ENCODE measurements at regions not wholly inside any gene's neighbourhood (a gene's known extent, or its start where the extent isn't known, plus 50 kb on each side); places are given as distances from the start of the nearest gene placed in this dataset.

- Histone ChIP-seq H3K4me3 (ENCODE audit: low read depth, low read length) (no peak overlapping the region), H3K9me3 (ENCODE audit: control insufficient read depth, insufficient read depth, low read length) (no peaks in the 10 kb centered on the region), H3K27me3 (ENCODE audit: control insufficient read depth, insufficient read depth, low read length) (no peaks in the 10 kb centered on the region), H3K27ac (ENCODE audit: low read depth, low read length) (no peak overlapping the region)
- no peak for DNase-seq (ENCODE audit: low read depth, low spot score)
- POLR2A ChIA-PET: no interaction called here
- no peak for TF ChIP-seq CTCF (IDR thresholded peaks at IDR 0.05; ENCODE audit: low read depth, low read length)
- CTCF ChIA-PET: no interaction called here
Measured at GRCh38 chr5:173443971-173444370, 115.8 kb upstream of the STC2 start.

- H3K27me3 ChIP-seq (ENCODE audit: control insufficient read depth, insufficient read depth, low read length): no peaks in the 10 kb centered on the region
- no peaks in the 10 kb centered on the region for H3K9me3 ChIP-seq (ENCODE audit: control insufficient read depth, insufficient read depth, low read length)
- no peak for TF ChIP-seq CTCF (IDR thresholded peaks at IDR 0.05; ENCODE audit: low read depth, low read length)
- H3K4me3 ChIP-seq (ENCODE audit: low read depth, low read length): no peak overlapping the region
- no peak for DNase-seq (ENCODE audit: low read depth, low spot score)
- ChIA-PET CTCF (interaction anchor here (1.1 kb wide), 1 partner anchor 11 kb away, joined by 5 read pairs; no protein-coding TSS in a partner anchor), POLR2A (no interaction called here)
- no peak overlapping the region for H3K27ac ChIP-seq (ENCODE audit: low read depth, low read length)
Measured at GRCh38 chr5:173441053-173441628, 112.9 kb upstream of the STC2 start.

GRCh38 chr5:173438951-173439350, 110.7 kb upstream of the STC2 start:
- CTCF ChIA-PET: no interaction called here
- Histone ChIP-seq H3K4me3 (ENCODE audit: low read depth, low read length) (no peak overlapping the region), H3K27ac (ENCODE audit: low read depth, low read length) (no peak overlapping the region), H3K9me3 (ENCODE audit: control insufficient read depth, insufficient read depth, low read length) (no peaks in the 10 kb centered on the region), H3K27me3 (ENCODE audit: control insufficient read depth, insufficient read depth, low read length) (no peaks in the 10 kb centered on the region)
- DNase-seq (ENCODE audit: low read depth, low spot score): no peak
- POLR2A ChIA-PET: no interaction called here
- TF ChIP-seq CTCF (IDR thresholded peaks at IDR 0.05; ENCODE audit: low read depth, low read length): no peak

- no peaks in the 10 kb centered on the region for H3K9me3 ChIP-seq (ENCODE audit: control insufficient read depth, insufficient read depth, low read length)
- CTCF ChIA-PET: no interaction called here
- no peak overlapping the region for H3K27ac ChIP-seq (ENCODE audit: low read depth, low read length)
- no peak for DNase-seq (ENCODE audit: low read depth, low spot score)
- no peak for TF ChIP-seq CTCF (IDR thresholded peaks at IDR 0.05; ENCODE audit: low read depth, low read length)
- POLR2A ChIA-PET: no interaction called here
- no peaks in the 10 kb centered on the region for H3K27me3 ChIP-seq (ENCODE audit: control insufficient read depth, insufficient read depth, low read length)
- no peak overlapping the region for H3K4me3 ChIP-seq (ENCODE audit: low read depth, low read length)
Measured at GRCh38 chr5:173435447-173435846, 107.2 kb upstream of the STC2 start.

GRCh38 chr5:173434270-173434669, 106.1 kb upstream of the STC2 start:
- POLR2A ChIA-PET: no interaction called here

More at GRCh38 chr5:173434270-173434669, 106.1 kb upstream of the STC2 start:
- H3K27ac ChIP-seq (ENCODE audit: low read depth, low read length): no peak overlapping the region
- no peaks in the 10 kb centered on the region for H3K27me3 ChIP-seq (ENCODE audit: control insufficient read depth, insufficient read depth, low read length)
- TF ChIP-seq CTCF (IDR thresholded peaks at IDR 0.05; ENCODE audit: low read depth, low read length): no peak
- no peaks in the 10 kb centered on the region for H3K9me3 ChIP-seq (ENCODE audit: control insufficient read depth, insufficient read depth, low read length)
- no peak for DNase-seq (ENCODE audit: low read depth, low spot score)
- no peak overlapping the region for H3K4me3 ChIP-seq (ENCODE audit: low read depth, low read length)
- CTCF ChIA-PET: no interaction called here
